ENCODE measurements at regions not wholly inside any gene's neighbourhood (a gene's known extent, or its start where the extent isn't known, plus 50 kb on each side); places are given as distances from the start of the nearest gene placed in this dataset.
"Not testable (repeated sequence)": the region's sequence is repeated elsewhere in the genome, so short reads cannot be mapped to it uniquely, and the experiment has no call there.

DNA sequence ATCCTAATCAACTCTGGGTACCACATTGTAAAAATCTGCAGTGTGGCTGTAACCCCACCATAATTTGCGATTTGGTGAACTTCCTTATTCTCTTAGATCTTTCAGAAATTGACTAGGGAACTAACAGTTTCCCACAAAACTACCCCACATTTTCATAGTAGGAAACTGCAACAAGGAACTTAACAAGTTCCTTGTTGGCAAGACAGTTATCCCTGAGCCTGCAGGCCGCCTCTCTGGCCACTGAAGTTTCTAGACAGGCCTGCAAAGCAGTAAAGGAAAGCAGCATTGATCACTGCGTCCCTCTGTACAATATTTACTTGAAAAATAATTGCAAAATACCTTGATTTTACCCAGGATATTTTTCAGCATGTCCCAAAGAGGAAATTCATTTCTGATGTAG, 372.9 kb downstream of the ANAPC1 start:
- DNase-seq: not testable (repeated sequence)

DNA sequence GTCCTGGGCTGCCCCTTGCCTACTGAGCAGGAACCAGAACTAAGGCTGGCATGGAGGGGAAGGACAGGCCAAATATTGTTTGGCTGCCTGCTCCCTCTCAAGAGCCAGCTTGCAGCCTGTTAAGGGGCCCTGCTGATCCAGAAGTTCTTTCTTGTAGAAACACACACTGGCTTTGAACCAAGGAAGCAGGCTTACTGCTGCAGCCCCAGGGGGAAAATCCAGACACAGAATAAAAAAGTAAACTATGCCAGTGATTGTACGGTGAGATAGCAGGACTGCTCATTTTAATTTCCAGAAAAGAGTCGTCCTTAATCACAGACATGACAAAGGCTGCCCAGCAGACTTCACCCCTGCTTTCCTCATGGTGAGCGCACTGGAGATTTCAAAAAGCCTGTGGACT, 371.6 kb downstream of the ANAPC1 start:
- not testable (repeated sequence) for DNase-seq

DNA sequence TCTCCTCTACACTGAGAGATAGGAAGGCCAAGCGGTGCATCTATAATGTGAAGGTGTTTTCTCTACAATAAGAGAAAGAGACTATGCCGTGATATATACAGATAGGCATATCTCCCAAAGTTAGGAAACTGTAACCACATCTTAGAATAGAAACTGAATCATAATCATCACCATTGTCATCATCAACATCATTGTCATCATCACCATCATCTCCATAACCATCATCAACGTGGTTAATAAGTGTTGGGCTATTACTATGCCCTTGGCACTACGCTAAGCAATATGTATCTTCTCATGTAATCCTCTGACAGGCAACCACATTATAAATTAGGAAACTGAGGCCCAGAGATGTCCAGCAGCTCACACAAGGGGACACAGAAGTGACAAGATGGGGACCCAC, 369.9 kb downstream of the ANAPC1 start:
- not testable (repeated sequence) for DNase-seq

DNA sequence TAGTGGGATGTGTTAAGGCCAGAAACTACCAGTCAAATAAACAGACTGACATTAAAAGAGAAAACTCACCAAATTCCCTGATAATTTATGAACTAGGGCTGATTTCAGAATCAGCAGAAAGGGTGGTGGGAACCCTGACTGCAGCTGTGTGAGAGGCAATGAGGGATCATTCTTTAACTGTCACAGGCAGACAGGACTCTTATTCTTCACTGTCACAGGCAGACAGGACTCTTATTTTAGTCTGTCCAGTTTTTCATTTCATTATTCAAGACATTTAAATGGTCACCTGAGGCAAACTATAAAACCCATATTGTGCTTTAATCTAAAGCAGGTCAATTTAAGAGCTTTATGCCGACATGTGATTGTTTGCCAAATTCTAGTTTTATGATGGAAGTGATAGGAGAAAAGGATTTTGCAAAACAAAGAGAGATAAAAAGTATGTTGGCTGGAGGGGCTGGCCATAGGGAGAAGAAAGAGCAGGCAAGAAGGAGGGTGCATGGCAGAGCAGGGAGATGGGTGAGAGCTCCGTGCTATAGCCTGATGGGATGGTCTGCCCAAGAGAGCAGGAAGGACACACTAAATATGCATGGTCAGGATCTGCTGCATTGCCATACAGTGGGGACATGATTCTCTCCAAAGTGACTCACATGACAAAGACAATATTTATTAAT, 366.8 kb downstream of the ANAPC1 start:
- DNase-seq: not testable (repeated sequence)

DNA sequence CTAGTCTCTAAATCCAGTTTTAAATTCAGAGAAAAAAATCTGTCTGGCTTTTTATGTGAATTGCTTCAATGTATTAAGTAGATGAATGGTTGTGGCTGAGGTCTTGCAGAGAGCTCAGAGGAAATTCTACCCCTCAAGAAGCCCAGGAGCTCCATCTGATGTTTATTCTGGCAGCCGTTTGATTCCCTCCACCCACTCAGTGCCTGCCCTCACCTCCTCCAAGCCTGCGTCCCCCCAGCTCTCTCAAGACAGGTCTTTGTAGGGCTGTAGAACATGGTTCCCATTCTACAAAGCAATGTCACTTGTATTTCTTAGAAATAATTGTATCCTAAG, 366.3 kb downstream of the ANAPC1 start:
- not testable (repeated sequence) for DNase-seq

DNA sequence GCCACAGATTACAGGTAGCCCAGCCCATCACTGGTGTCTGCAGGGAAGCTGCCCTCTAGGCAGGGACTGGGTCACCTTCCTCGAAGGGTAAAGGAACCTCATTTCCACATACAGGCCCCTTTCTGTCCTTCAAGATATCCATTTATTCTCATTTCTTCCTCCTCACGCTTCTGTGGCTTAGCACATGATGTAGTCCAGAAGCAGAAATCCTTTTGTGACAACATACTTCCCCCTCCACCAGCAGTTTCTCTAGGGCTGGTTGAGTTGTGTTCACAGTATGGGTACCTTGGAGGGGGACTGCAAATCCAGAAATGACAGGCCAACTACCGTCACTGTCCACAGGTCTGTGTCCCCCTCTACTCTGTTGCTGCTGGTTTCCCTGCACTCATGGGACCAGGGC, 364.9 kb downstream of the ANAPC1 start:
- DNase-seq: no peak

DNA sequence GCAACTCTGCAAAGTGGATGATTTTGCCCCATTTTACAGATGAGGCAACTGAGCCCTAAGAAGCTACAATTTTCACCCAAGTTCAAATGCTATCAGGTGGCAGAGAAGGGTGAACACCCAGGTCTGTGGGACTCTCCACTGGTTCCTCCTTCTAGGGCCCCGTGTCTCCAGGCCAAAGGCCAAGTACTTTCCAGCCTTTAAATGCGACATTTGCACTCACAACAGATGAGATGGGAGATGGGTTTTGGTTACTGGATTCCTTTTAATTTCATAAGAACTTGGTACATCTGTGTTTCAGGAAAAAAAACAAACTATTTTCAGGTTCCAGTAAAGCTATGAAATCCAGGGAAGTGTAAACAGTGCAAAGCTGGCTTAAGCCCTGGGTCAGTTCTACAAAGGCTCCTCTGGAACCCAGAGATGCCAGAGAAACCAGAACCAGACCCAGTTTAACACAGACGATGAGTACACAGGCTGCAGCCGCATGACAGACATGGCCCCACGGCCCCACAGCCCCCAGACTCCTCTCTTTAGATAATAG, 361.7 kb downstream of the ANAPC1 start:
- no peak for DNase-seq

DNA sequence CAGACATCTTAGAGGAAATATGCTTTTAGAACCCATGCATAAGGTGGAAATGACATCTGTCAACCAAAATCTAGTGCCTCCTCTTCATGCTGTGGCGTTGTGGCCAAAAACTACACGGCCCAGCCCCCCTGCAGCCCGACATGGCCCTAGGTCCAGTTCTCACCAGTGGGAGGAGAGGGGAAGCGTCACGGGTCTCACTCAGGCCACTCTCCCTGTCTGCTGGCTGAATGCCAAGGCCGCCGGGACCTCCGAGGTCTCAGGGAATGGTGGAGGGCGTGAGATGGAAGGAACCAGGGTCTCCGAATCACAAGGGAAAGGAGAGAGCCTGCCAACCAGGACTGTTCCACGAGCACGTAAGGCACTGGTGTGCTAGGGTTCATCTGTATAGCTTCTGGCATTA, 361.0 kb downstream of the ANAPC1 start:
- no peak for DNase-seq

DNA sequence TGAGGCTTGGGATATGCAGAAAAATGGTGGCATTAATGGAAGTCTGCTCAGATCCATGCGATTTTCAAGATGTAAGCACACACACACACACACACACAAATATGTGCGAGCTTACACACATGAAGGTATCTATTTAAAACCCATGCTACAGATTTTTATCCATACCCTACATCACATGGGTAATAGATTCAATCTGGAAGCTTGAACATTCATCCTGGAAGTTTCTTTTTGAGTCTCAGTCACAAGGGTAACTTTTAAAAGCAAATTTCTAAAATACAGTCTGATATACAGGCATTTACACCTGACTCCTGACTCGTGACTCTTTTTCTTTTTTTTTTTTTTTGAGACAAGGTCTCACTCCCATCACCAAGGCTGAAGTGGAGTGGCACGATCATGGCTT, 359.0 kb downstream of the ANAPC1 start:
- not testable (repeated sequence) for DNase-seq

DNA sequence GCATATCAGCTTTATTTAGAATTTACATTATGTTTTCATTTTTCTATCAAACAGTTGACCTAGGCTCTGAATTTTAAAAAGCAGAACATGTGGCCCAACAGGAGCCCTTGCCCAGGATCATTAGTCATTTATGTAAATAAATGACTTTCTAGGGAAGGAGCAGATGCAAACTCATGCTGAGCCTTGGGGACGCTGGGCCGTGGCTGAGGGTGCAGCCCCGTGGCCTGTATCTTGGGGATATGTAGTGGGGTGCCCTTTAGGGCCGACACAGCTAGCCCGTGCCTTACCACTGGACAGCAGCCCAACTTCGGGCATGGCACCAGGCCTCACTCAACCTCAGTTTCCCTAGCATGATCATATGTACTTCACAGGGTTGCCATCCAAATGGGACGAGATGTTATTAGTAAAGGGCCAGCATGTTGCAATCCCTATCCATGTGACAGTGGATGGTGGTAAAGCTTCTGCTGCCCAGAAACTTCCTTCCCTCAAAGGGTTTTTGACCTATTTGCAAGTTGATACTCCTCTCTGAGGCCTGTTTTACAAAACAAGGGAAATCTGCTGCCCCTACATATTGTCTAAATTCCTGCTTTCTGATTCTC, 357.9 kb downstream of the ANAPC1 start:
- not testable (repeated sequence) for DNase-seq

DNA sequence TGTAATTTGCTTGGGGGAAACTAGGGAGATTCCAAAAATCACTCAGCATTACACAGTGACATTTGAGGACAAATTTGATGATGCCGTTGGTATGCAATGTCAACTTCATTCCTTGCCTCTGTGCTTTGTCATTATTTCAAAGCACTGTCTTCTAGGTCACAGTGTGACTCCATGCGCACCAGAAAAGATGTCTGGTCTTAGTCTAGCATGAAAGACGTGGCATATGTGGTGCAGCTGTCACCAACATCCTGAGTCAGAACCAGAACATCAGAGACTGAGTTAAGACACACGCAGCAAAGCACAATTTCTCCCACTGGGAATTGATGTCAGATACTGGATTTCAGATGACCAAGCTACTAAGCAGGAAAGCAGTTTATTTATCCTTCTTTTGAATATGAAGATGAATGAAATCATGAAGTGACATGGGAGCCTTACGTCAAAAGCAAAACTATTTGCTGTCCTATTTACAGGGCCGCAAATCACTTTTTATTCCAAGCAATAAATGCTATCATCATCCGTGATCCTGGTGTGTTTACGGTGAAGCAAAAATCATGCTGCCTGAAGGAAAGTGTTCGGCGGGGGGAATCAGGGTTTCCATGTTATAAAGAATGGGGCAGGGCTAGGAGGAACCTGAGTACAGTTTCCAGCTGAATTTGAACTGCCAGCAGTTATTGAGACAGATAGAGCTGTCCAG, 356.1 kb downstream of the ANAPC1 start:
- DNase-seq: not testable (repeated sequence)

DNA sequence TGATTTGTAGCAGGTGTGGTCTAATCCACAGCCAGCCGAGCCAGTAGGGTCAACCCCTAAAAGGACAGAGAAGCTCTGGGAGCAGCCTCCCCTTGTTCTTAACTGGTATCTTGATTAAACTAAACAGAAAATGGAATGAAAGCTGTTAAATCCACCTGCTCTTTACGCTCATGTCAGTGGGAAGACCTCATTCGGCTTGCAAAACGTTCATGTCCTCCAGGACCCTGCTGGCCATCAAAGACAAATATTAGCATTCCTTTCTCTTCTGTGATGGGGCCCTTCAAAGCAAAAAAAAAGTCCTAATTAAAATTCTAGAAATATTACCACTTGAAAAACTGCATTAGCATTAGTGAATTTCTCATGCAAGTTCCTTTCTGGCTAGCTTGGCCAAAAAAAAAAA, 355.0 kb downstream of the ANAPC1 start:
- not testable (repeated sequence) for DNase-seq

DNA sequence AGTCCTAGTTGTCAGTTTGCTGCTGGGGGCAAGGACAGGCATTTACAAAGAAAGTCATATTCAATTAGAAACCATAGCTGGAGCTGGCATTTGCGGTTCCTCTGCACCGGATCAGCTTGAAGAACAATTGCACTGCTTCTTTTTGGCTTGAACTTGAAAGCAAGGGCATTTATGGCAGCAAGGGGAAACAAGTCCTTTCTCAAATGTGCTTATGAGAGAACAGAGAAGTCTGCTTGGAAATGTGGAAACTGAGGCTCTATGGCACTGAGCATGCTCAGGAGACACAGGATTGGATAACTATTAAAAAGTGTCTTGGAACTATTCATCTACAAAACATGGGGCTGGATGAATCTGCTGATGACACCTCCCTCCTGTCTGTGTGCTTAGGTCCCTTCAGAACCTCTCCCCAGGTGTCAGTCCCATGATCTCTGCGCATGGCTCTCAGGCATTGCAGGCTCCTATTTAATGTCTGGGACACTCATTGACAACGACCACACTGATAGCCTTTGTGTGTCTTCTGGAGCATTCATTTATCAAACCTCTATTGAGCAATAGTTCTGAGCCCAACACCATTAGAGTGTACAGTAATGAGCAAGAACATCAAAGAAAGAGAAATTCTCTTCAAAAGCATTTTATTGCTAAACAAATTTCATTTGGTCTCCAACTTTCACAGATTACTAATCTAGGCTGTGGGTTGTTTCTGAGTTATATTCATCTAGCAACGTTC, 353.6 kb downstream of the ANAPC1 start:
- not testable (repeated sequence) for DNase-seq

DNA sequence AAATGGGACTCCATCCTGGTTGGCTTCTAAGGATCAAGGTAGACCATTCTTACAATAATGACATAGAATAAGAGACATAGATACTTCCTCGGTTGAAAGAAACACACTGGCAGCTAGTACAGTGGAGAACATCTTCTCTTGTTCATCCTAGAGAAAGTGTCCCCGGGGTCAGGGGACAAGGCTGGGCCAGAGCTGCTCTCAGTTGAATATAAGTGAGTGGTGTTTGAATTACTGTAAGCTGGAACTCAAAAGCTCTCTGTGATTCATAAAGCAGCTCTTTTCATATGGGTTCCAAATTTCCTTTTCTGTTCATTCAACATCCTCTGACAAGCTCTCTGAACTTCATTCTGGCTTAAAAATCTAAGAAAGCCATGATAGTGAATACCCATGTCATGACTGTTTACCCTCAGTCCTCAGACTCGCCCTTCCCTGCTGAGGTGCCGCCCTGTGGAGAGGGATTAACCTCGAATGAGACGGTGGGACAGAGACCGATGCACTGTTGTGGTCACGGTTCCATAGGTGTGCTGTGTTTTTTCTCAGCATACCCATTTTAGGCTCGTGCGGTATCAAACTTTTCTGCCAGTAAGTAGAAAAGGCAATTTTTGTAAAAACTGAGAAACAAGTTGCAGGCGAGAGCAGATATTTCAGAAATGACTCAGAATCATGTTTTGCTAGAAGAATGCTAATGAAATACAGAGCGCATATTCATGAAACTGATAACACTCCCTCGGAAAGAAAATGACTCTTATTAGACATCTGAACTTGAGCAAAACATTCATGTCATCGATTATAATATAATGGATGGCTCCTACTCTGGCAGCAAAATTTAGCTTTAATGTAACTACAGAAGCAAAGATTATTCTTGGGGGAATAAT, 351.1 kb downstream of the ANAPC1 start:
- DNase-seq: not testable (repeated sequence)

DNA sequence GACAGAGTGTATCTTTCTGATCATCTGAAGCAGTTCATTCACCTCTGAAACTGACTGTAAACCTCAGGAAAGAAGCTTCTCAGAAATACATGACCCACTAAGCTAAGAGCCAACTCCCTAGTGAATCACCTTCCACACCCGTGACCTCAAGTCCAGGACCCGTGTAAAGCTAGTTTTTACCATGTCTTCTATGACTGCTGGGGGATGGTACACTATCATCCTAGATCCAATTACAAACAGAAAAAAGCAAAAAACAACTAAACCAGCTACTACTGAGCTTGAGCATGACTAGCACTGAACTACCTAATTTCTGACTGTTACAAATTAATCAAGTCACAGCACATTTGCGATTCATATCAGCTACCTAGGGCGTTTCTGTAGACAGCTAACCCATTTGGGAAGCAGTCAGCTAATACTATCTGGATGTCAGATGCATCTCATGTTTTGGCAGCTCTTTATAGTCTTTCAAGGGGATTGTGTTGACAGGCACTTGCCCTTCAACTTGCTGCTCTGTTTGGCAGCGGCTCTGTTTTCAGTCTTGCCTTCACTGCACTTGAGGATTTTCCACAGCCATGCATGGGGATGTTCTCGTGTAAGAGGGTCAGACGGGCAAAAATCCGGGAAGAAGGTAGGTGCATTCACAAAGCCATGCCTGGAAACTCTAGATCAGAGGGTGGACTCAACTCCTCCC, 350.3 kb downstream of the ANAPC1 start:
- DNase-seq: not testable (repeated sequence)

DNA sequence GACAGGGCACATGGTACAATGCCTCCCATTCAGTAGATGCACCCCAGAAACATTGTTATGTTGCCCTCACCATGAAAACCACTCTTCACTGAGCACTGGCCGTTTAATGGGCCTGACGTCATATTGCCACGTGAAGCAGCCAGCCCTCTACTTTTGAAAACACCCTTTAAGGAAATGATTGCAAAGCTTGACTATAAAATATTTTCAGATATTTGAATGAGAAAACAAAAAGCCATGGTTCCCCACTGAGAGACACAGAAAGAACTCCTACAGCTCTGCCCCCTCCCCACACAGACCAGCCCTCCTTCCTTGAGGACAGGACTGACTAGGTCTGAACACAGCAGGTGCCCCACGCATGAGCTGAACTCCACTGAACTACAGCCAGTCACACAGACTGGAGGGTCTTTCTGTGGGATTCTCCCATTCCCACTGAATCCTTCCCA, 349.1 kb downstream of the ANAPC1 start:
- DNase-seq: no peak

DNA sequence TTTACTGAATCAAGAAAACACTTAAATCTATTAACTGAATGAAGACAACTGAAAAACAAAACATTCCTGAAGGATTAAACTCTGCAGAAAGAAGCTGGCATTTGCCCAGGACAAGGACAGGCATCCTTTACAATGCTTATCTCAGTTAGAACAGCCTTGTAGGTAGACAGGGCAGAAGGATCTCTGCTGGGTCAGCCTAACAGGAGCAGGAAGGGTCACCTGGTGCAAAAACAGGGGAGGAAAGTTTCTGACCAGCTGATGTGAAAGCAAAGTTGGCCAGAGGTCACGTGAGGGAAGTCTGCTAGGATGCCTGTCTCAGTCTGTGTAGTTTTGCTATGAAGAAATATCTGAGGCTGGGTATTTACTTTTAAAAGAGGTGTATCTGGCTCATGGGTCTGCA, 348.6 kb downstream of the ANAPC1 start:
- DNase-seq: no peak

DNA sequence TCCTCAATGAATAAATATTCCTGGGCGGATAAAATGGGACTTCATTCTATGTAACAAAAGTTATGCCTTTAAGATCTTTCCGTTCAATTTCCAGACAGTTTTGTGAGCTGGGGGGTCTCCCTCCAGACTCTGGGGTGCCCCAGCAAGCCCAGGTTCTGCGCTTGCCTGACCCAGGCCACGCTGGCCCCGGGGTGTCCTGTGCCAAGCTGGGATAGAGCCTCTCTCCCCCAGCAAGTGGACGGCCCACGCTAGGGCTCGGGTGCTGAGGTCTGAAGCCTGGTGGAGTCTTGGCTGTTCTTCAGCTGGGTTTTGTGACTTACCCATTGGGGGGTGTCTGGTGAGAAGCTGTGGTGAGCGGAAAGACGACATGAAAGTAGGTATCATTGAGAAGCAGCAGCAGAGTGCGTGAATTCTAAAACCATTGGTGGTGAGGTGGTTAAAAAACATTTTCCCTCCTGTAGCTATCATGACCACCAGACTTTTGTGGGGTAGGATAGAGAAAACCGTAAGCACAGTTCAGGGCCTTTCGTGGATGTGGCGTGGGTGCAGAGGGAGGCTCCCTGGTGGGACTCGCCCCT, 346.8 kb downstream of the ANAPC1 start:
- no peak for DNase-seq

DNA sequence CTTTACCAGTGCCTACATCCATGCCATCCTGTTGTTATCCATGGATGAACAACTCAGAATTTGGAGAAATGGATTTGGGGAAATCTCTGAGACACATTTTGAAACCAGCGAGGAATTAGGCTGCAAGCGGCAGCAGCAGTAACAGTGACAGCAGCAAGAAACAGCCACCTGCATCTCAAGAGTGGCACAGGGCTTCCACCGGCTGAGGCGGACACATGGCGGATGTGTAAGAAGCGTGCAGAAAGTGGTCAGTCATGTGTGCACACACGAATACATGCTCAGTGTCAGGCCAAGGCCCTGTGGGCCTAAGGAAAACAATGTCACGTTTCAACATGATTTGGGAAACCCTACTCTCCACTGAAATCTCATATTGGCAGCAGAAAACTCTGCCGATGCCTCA, 344.0 kb downstream of the ANAPC1 start:
- DNase-seq: not testable (repeated sequence)

DNA sequence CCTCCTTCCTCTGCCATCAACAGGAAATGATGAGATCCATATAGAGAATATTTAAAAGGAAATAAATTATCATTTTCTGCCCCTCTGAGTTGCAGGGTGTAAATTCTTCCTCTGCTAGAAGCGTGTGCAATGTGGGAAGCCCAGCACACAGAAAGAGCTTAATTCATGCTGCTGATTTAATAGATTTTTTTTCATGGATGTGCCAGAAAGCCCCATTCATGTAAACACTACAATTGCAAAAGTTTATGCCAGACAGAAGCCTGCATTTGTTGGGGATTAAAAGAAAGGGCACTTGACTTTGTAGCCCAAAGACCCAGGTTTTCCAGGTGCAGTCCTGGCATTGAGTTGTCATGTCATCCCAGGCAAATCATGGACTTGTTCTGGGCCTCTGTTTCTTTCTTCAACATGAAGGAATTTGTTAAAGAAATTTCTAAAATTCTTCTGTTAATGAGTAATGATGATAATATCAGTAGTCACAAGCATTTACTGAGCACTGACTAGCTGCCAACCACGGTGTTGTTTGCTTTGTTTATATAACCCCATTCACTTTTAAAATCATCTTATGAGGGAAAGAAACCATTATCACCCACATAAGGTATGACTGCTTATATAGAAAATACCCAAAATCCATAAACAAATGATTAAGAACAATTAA, 341.7 kb downstream of the ANAPC1 start:
- DNase-seq: not testable (repeated sequence)

DNA sequence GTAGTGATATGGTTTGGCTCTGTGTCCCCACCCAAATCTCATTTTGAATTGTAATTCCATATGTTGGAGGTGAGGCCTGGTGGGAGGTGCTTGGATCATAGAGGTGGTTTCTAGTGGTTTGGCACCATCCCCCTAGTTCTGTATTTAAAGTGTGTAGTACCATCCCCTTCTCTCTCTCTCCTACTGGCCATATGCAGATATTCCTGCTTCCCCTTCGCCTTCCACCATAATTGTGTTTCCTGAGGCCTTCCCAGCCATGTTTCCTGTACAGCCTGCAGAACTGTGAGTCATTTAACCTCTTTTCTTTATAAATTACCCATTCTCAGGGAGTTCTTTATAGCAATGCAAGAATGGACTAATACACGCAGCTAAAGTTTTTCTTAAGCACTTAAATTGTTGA, 340.0 kb downstream of the ANAPC1 start:
- DNase-seq: not testable (repeated sequence)

Data from activated T-cell treated with anti-CD3 and anti-CD28 coated beads, Interleukin-2, amount 50 U/mL, for 1 hour (primary cell).